ENCODE measurements at regions not wholly inside any gene's neighbourhood (a gene's known extent, or its start where the extent isn't known, plus 50 kb on each side); places are given as distances from the start of the nearest gene placed in this dataset.

DNA sequence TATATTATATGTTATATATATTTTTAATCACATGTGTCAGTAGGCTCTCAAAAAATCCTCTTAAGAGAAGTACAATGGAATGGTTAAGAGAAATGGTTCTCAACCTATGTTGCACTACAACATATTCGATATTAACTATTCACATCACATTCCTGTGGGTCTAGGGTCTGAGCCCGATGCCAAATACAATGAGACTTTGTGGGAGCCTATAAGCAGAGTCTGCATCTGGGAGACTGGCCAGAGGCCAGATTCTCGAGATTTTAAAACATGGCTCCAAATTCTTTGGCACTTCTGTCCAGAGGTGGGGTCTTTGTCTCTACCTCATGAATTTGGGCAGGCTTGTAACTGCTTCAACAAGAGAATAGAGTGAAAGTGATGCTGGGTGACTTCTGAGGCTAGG lies 79.4 kb upstream of the NBEA start:
- TF ChIP-seq, protein P1, sequence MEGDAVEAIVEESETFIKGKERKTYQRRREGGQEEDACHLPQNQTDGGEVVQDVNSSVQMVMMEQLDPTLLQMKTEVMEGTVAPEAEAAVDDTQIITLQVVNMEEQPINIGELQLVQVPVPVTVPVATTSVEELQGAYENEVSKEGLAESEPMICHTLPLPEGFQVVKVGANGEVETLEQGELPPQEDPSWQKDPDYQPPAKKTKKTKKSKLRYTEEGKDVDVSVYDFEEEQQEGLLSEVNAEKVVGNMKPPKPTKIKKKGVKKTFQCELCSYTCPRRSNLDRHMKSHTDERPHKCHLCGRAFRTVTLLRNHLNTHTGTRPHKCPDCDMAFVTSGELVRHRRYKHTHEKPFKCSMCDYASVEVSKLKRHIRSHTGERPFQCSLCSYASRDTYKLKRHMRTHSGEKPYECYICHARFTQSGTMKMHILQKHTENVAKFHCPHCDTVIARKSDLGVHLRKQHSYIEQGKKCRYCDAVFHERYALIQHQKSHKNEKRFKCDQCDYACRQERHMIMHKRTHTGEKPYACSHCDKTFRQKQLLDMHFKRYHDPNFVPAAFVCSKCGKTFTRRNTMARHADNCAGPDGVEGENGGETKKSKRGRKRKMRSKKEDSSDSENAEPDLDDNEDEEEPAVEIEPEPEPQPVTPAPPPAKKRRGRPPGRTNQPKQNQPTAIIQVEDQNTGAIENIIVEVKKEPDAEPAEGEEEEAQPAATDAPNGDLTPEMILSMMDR (IDR thresholded peaks at IDR 0.05; ENCODE audit: insufficient read depth, low read length), result no peak
- TF ChIP-seq, protein P2, sequence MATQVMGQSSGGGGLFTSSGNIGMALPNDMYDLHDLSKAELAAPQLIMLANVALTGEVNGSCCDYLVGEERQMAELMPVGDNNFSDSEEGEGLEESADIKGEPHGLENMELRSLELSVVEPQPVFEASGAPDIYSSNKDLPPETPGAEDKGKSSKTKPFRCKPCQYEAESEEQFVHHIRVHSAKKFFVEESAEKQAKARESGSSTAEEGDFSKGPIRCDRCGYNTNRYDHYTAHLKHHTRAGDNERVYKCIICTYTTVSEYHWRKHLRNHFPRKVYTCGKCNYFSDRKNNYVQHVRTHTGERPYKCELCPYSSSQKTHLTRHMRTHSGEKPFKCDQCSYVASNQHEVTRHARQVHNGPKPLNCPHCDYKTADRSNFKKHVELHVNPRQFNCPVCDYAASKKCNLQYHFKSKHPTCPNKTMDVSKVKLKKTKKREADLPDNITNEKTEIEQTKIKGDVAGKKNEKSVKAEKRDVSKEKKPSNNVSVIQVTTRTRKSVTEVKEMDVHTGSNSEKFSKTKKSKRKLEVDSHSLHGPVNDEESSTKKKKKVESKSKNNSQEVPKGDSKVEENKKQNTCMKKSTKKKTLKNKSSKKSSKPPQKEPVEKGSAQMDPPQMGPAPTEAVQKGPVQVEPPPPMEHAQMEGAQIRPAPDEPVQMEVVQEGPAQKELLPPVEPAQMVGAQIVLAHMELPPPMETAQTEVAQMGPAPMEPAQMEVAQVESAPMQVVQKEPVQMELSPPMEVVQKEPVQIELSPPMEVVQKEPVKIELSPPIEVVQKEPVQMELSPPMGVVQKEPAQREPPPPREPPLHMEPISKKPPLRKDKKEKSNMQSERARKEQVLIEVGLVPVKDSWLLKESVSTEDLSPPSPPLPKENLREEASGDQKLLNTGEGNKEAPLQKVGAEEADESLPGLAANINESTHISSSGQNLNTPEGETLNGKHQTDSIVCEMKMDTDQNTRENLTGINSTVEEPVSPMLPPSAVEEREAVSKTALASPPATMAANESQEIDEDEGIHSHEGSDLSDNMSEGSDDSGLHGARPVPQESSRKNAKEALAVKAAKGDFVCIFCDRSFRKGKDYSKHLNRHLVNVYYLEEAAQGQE (IDR thresholded peaks at IDR 0.05; ENCODE audit: insufficient replicate concordance, low read depth), result no peak
- TF ChIP-seq POLR2AphosphoS5 (IDR thresholded peaks at IDR 0.05; ENCODE audit: low read depth) (no peak), GABPA (IDR thresholded peaks at IDR 0.05; ENCODE audit: low read depth) (no peak), SPI1 (IDR thresholded peaks at IDR 0.05; ENCODE audit: borderline replicate concordance, low read depth) (no peak)

All from HL-60 (cell line).